HEK293 (cell line): ENCODE measurements at regions not wholly inside any gene's neighbourhood (a gene's known extent, or its start where the extent isn't known, plus 50 kb on each side); places are given as distances from the start of the nearest gene placed in this dataset.

Source experiments
- CTCF ChIA-PET: fragments of 350-600 bp; formaldehyde crosslinking; extraction: SDS; loops from one replicate; lab custom pipeline; 2021; ENCODE audit warnings: antibody characterized with exemption; lab: Yijun Ruan, JAX
- POLR2A ChIA-PET: fragments of 300-600 bp; formaldehyde crosslinking; extraction: SDS; loops from one replicate; lab custom pipeline; 2020; ENCODE audit warnings: antibody characterized with exemption, inconsistent platforms; lab: Yijun Ruan, JAX
- H3K27ac ChIP-seq: fragments of 200-500 bp; sonication (Bioruptor generic); 2 replicates; pipeline ENCODE4 v1.5.1; 2014; ENCODE audit warnings: low read depth, low read length, control low read depth, inconsistent platforms; ENCODE audit errors: extremely low read depth
- H3K36me3 ChIP-seq, 2 experiments: fragments of 200-500 bp in 1 of 2; sonication (Bioruptor generic) in 1 of 2; 1 replicate in 1 of 2; 2 replicates in 1 of 2; pipeline ENCODE4 v1.5.1; 2014 to 2017; ENCODE audit warnings: inconsistent platforms in 2 of 2, low read length in 2 of 2; ENCODE audit not compliant: control insufficient read depth in 2 of 2, insufficient read depth in 1 of 2
- H3K4me1 ChIP-seq: fragments of 200-500 bp; sonication (Bioruptor generic); 2 replicates; pipeline ENCODE4 v1.5.1; 2014; ENCODE audit warnings: mild to moderate bottlenecking, low read length, inconsistent platforms; ENCODE audit not compliant: control insufficient read depth, insufficient read depth
- H3K4me3 ChIP-seq: 2 replicates; pipeline ENCODE4 v1.5.1; 2011; ENCODE audit warnings: low read depth, mild to moderate bottlenecking, control low read depth, low read length, moderate library complexity
- H3K9me3 ChIP-seq: fragments of 200-500 bp; sonication (Bioruptor generic); 2 replicates; pipeline ENCODE4 v1.5.1; 2014; ENCODE audit warnings: low read depth, low read length, inconsistent platforms; ENCODE audit not compliant: control insufficient read depth, insufficient read depth
- GLIS2 ChIP-seq: fragments of 450-650 bp; formaldehyde crosslinking; IDR thresholded peaks from 2 replicates; pipeline ENCODE4 v1.5.1; 2016; ENCODE audit warnings: missing biosample characterization, missing genetic modification characterization
- HOXC10 ChIP-seq: sonication (generic); formaldehyde crosslinking; IDR thresholded peaks from 2 replicates; pipeline ENCODE4 v1.8.1; 2023; ENCODE audit warnings: mild to moderate bottlenecking, missing genetic modification reagents
- KLF17 ChIP-seq: fragments of 450-650 bp; formaldehyde crosslinking; IDR thresholded peaks from 2 replicates; pipeline ENCODE4 v1.5.1; 2016; ENCODE audit warnings: missing biosample characterization, missing genetic modification characterization
- MEIS1 ChIP-seq: sonication (generic); formaldehyde crosslinking; IDR thresholded peaks from 2 replicates; pipeline ENCODE4 v1.8.1; 2022; ENCODE audit warnings: missing genetic modification reagents, mild to moderate bottlenecking, borderline replicate concordance
- OSR2 ChIP-seq: fragments of 450-650 bp; formaldehyde crosslinking; IDR thresholded peaks from 2 replicates; pipeline ENCODE4 v1.5.1; 2016; ENCODE audit warnings: missing biosample characterization, missing genetic modification characterization
- WT1 ChIP-seq: fragments of 450-650 bp; formaldehyde crosslinking; IDR thresholded peaks from 2 replicates; pipeline ENCODE4 v1.5.1; 2016; ENCODE audit warnings: missing biosample characterization, missing genetic modification characterization
- YY1 ChIP-seq: fragments of 450-650 bp; formaldehyde crosslinking; IDR thresholded peaks from 2 replicates; pipeline ENCODE4 v1.5.1; 2018; ENCODE audit warnings: missing biosample characterization, missing genetic modification characterization
- ZFHX2 ChIP-seq: fragments of 450-650 bp; formaldehyde crosslinking; conservative IDR thresholded peaks from 2 replicates; pipeline ENCODE4 v1.5.1; 2016; ENCODE audit warnings: missing biosample characterization, missing genetic modification characterization
- ZFP69B ChIP-seq: fragments of 450-650 bp; formaldehyde crosslinking; IDR thresholded peaks from 2 replicates; pipeline ENCODE4 v1.5.1; 2016; ENCODE audit warnings: missing biosample characterization, missing genetic modification characterization
- ZIC2 ChIP-seq: fragments of 450-650 bp; formaldehyde crosslinking; IDR thresholded peaks from 2 replicates; pipeline ENCODE4 v1.5.1; 2016; ENCODE audit warnings: missing biosample characterization, missing genetic modification characterization
- ZNF132 ChIP-seq: fragments of 450-650 bp; formaldehyde crosslinking; IDR thresholded peaks from 2 replicates; pipeline ENCODE4 v1.5.1; 2017; ENCODE audit warnings: missing biosample characterization, missing genetic modification characterization, borderline replicate concordance
- ZNF19 ChIP-seq: fragments of 450-650 bp; formaldehyde crosslinking; IDR thresholded peaks from 2 replicates; pipeline ENCODE4; 2016; ENCODE audit warnings: missing biosample characterization, missing genetic modification characterization, low read depth
- ZNF362 ChIP-seq: fragments of 450-650 bp; formaldehyde crosslinking; IDR thresholded peaks from 2 replicates; pipeline ENCODE4 v1.5.1; 2016; ENCODE audit warnings: missing biosample characterization, missing genetic modification characterization
- ZNF366 ChIP-seq: fragments of 450-650 bp; formaldehyde crosslinking; conservative IDR thresholded peaks from 2 replicates; pipeline ENCODE4 v1.5.1; 2016; ENCODE audit warnings: missing biosample characterization, missing genetic modification characterization
- ZNF561 ChIP-seq: fragments of 450-650 bp; IDR thresholded peaks from 2 replicates; pipeline ENCODE4 v1.5.1; 2018; ENCODE audit warnings: missing biosample characterization, missing genetic modification characterization, borderline replicate concordance
- ZNF571 ChIP-seq: fragments of 450-650 bp; formaldehyde crosslinking; IDR thresholded peaks from 2 replicates; pipeline ENCODE4 v1.5.0; 2017; ENCODE audit warnings: missing biosample characterization, missing genetic modification characterization
- ZNF629 ChIP-seq: fragments of 450-650 bp; formaldehyde crosslinking; IDR thresholded peaks from 2 replicates; pipeline ENCODE4 v1.5.1; 2017; ENCODE audit warnings: missing biosample characterization, missing genetic modification characterization
- ZSCAN30 ChIP-seq: fragments of 450-650 bp; IDR thresholded peaks from 2 replicates; pipeline ENCODE4 v1.5.1; 2018; ENCODE audit warnings: missing biosample characterization, mild to moderate bottlenecking, missing genetic modification characterization, moderate library complexity
- TF ChIP-seq, protein P1 (sequence below): fragments of 450-650 bp; formaldehyde crosslinking; IDR thresholded peaks from 2 replicates; pipeline ENCODE4 v1.5.1; 2016; ENCODE audit warnings: missing biosample characterization, missing genetic modification characterization
- TF ChIP-seq, protein P2 (sequence below): fragments of 450-650 bp; formaldehyde crosslinking; IDR thresholded peaks from 2 replicates; pipeline ENCODE4 v1.5.1; 2016; ENCODE audit warnings: missing biosample characterization, missing genetic modification characterization

DNA sequence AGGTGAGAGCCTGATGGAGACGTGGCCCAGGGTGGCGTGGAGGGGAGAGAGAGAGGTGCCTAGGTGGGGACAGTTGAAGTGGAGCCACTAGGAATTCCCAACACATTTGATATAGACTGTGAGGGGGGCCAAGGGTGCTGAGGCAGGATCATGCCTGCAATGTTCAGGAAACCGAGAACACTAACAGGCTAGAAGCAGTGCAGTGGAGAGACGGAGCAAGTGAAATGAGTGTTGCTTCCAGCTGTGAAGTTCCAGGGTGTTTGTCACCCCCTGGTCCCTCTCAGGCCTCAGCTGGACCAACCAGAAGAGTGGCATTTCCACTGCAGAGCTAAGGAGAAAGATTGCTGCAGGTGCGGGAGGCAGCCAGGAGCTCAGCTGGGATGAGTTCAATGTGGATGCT is 127.1 kb downstream of the RIPK4 start:
- H3K27ac ChIP-seq, result no peak overlapping the region
- H3K4me3 ChIP-seq, result no peak overlapping the region
- TF ChIP-seq ZNF362 (tag by site-specific recombination) (no peak), ZNF629 (tag by site-specific recombination) (no peak), ZNF366 (tag by site-specific recombination) (no peak), ZSCAN30 (tag by site-specific recombination) (no peak), YY1 (tag by site-specific recombination) (no peak), MEIS1 (no peak), GLIS2 (no peak), ZIC2 (no peak), HOXC10 (no peak), WT1 (tag by site-specific recombination) (no peak), KLF17 (tag by site-specific recombination) (no peak), ZNF561 (tag by site-specific recombination) (no peak), ZFHX2 (no peak), ZNF132 (no peak)
- TF ChIP-seq, protein P1, sequence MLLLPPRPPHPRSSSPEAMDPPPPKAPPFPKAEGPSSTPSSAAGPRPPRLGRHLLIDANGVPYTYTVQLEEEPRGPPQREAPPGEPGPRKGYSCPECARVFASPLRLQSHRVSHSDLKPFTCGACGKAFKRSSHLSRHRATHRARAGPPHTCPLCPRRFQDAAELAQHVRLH (tag by site-specific recombination), result no peak
- POLR2A ChIA-PET, result no interaction called here
- H3K36me3 ChIP-seq, result no peaks in the 10 kb centered on the region; a peak in 1 of 3 replicates
- no peaks in the 10 kb centered on the region for H3K9me3 ChIP-seq
- H3K4me1 ChIP-seq, result no peaks in the 10 kb centered on the region
- CTCF ChIA-PET, result interaction anchor here (1.5 kb wide), 1 partner anchor 27 kb away, joined by 5 read pairs; no protein-coding TSS in a partner anchor

GRCh38 chr21:41639336-41639735 is 127.5 kb downstream of the RIPK4 start:
- Histone ChIP-seq H3K4me3 (no peak overlapping the region), H3K9me3 (no peaks in the 10 kb centered on the region), H3K4me1 (no peaks in the 10 kb centered on the region), H3K36me3 (no peaks in the 10 kb centered on the region; a peak in 1 of 3 replicates), H3K27ac (no peak overlapping the region)
- ChIA-PET POLR2A (no interaction called here), CTCF (interaction anchor here (1.5 kb wide), 1 partner anchor 27 kb away, joined by 5 read pairs; no protein-coding TSS in a partner anchor)
- TF ChIP-seq ZFP69B (tag by site-specific recombination), result no peak
- TF ChIP-seq, protein P2, sequence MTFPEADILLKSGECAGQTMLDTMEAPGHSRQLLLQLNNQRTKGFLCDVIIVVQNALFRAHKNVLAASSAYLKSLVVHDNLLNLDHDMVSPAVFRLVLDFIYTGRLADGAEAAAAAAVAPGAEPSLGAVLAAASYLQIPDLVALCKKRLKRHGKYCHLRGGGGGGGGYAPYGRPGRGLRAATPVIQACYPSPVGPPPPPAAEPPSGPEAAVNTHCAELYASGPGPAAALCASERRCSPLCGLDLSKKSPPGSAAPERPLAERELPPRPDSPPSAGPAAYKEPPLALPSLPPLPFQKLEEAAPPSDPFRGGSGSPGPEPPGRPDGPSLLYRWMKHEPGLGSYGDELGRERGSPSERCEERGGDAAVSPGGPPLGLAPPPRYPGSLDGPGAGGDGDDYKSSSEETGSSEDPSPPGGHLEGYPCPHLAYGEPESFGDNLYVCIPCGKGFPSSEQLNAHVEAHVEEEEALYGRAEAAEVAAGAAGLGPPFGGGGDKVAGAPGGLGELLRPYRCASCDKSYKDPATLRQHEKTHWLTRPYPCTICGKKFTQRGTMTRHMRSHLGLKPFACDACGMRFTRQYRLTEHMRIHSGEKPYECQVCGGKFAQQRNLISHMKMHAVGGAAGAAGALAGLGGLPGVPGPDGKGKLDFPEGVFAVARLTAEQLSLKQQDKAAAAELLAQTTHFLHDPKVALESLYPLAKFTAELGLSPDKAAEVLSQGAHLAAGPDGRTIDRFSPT, result no peak
- TF ChIP-seq OSR2, result no peak
- TF ChIP-seq ZNF571 (tag by site-specific recombination), result no peak
- no peak for TF ChIP-seq ZNF19 (tag by site-specific recombination)
